ENCODE measurements at regions not wholly inside any gene's neighbourhood (a gene's known extent, or its start where the extent isn't known, plus 50 kb on each side); places are given as distances from the start of the nearest gene placed in this dataset.
"Not testable (repeated sequence)": the region's sequence is repeated elsewhere in the genome, so short reads cannot be mapped to it uniquely, and the experiment has no call there.

GRCh38 chr10:95137990-95138625, 55.9 kb upstream of the ACSM6 start:
- DNase-seq (ENCODE audit: low spot score) = not testable (repeated sequence)

- no peak for DNase-seq (ENCODE audit: low spot score)
These were observed 59.5 kb upstream of the ACSM6 start for GRCh38 chr10:95134490-95134889.

- no peak for DNase-seq (ENCODE audit: low spot score)
These were observed 60.0 kb upstream of the ACSM6 start for GRCh38 chr10:95133997-95134396.

- DNase-seq (ENCODE audit: low spot score) = peak; percentile 76
These were observed 60.9 kb upstream of the ACSM6 start for GRCh38 chr10:95133016-95133752.

- not testable (repeated sequence) for DNase-seq (ENCODE audit: low spot score)
These were observed 61.1 kb upstream of the CYP2C8 start for GRCh38 chr10:95130429-95130828.

- DNase-seq (ENCODE audit: low spot score) = no peak
These were observed 56.3 kb upstream of the CYP2C8 start for GRCh38 chr10:95125582-95125981.

GRCh38 chr10:95122736-95123135, 53.4 kb upstream of the CYP2C8 start:
- DNase-seq (ENCODE audit: low spot score) = no peak

- no peak for DNase-seq (ENCODE audit: low spot score)
These were observed 52.6 kb upstream of the CYP2C8 start for GRCh38 chr10:95121904-95122303.

Data from kidney capillary endothelial cell (primary cell).